ENCODE measurements at regions not wholly inside any gene's neighbourhood (a gene's known extent, or its start where the extent isn't known, plus 50 kb on each side); places are given as distances from the start of the nearest gene placed in this dataset.

- TF ChIP-seq CTCF (IDR thresholded peaks at IDR 0.05; ENCODE audit: control extremely low read depth in 1 of 3, insufficient read depth in 1 of 3, low read depth in 1 of 3, low read length in 3 of 3) (no peak), SIN3A (conservative IDR thresholded peaks at IDR 0.05 in 1 of 2, IDR thresholded peaks at IDR 0.05 in 1 of 2; ENCODE audit: low read depth in 1 of 2, low read length in 2 of 2) (no peak), POLR2A (IDR thresholded peaks at IDR 0.05; ENCODE audit: control extremely low read depth in 1 of 2, low read depth in 2 of 2, low read length in 2 of 2) (no peak), RFX5 (IDR thresholded peaks at IDR 0.05; ENCODE audit: borderline replicate concordance, low read depth, low read length) (no peak), EP300 (IDR thresholded peaks at IDR 0.05; ENCODE audit: borderline replicate concordance in 1 of 2, low read depth in 2 of 2, low read length in 2 of 2) (no peak), POLR2AphosphoS5 (IDR thresholded peaks at IDR 0.05; ENCODE audit: low read depth, low read length) (no peak), GABPA (IDR thresholded peaks at IDR 0.05; ENCODE audit: borderline replicate concordance, insufficient read depth, low read length) (no peak), ASH2L (IDR thresholded peaks at IDR 0.05; ENCODE audit: low read length) (no peak), SP4 (IDR thresholded peaks at IDR 0.05; ENCODE audit: low read length) (no peak)
Observed at GRCh38 chr1:96363826-96364225, 357.8 kb upstream of the PTBP2 start.

Measured in H1 (cell line).